ENCODE measurements at regions not wholly inside any gene's neighbourhood (a gene's known extent, or its start where the extent isn't known, plus 50 kb on each side); places are given as distances from the start of the nearest gene placed in this dataset.

DNA sequence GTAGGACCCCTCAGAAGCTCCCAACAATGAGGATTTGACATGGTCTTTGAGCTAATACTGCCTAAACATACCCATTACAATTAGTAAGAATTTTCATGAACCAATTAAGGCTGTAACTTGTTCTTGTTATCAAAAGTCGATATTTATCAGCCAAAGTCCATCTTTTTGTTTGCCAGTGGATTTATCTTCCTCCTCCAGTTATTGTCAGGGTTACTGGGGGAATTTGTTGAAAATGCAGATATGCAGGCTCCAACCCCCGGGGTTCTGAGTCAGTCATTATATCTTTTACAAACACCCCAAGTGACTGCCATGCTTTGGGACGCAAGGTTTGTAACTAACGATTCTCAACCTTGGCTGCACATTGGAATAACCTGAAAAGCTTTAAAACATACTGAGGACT lies 338.8 kb upstream of the PPARGC1A start (continued):
- TF ChIP-seq CREB1 (IDR thresholded peaks at IDR 0.05) = no peak
- TF ChIP-seq POLR2AphosphoS5 (IDR thresholded peaks at IDR 0.05; ENCODE audit: low read depth, low read length) = no peak
- no peak for TF ChIP-seq HDAC6 (IDR thresholded peaks at IDR 0.05; ENCODE audit: low read depth, low read length)
